Spinal cord (tissue), 9 donors: ENCODE measurements at regions not wholly inside any gene's neighbourhood (a gene's known extent, or its start where the extent isn't known, plus 50 kb on each side); places are given as distances from the start of the nearest gene placed in this dataset.

Experiments used
- DNase-seq, 6 donors: peaks; one replicate each; pipeline versions ENCODE4 v3.0.0 to v3.0.0-alpha.2; 2013 to 2015; ENCODE audit warnings: low spot score in 6 of 6, low read depth in 4 of 6
- H3K27ac ChIP-seq: one replicate; pipeline ENCODE4 v1.5.1; 2013; ENCODE audit warnings: low read depth, low read length, control low read depth
- H3K27me3 ChIP-seq: one replicate; pipeline ENCODE4 v1.6.1; 2013; ENCODE audit warnings: low read length; ENCODE audit not compliant: control insufficient read depth, insufficient read depth
- H3K36me3 ChIP-seq: one replicate; pipeline ENCODE4 v1.6.1; 2013; ENCODE audit warnings: low read length; ENCODE audit not compliant: control insufficient read depth, insufficient read depth
- H3K4me1 ChIP-seq: one replicate; pipeline ENCODE4 v1.6.1; 2013; ENCODE audit warnings: low read length; ENCODE audit not compliant: control insufficient read depth, insufficient read depth
- H3K4me3 ChIP-seq: one replicate; pipeline ENCODE4 v1.5.1; 2013; ENCODE audit warnings: low read depth, low read length, control low read depth
- H3K9me3 ChIP-seq: one replicate; pipeline ENCODE4 v1.6.1; 2013; ENCODE audit warnings: low read length; ENCODE audit not compliant: control insufficient read depth, insufficient read depth
- WGBS: methylation state at CpG from one replicate; pipeline ENCODE4 v1.1.5; 2013; ENCODE audit warnings: missing lambda C conversion rate; ENCODE audit not compliant: insufficient coverage; 5-methylcytosine and 5-hydroxymethylcytosine counted together
- donor health status: healthy.

GRCh38 chr12:94792693-94793092 is 142.3 kb upstream of the TMCC3 start:
- H3K36me3 ChIP-seq = no peaks in the 10 kb centered on the region
- no peaks in the 10 kb centered on the region for H3K4me1 ChIP-seq
- no peak overlapping the region for H3K27ac ChIP-seq
- H3K4me3 ChIP-seq = no peak overlapping the region
- WGBS = 65% methylated on average over 3 of the region's 6 CpGs
- H3K9me3 ChIP-seq = no peaks in the 10 kb centered on the region
- no peaks in the 10 kb centered on the region for H3K27me3 ChIP-seq
- peak in 1 of 6 donors; percentile 37 for DNase-seq

- WGBS = no CpG with 5 or more reads among the region's 16 CpGs
- DNase-seq = no peak
- Histone ChIP-seq H3K4me1 (no peaks in the 10 kb centered on the region), H3K36me3 (no peaks in the 10 kb centered on the region), H3K9me3 (no peaks in the 10 kb centered on the region), H3K27me3 (no peaks in the 10 kb centered on the region), H3K27ac (no peak overlapping the region), H3K4me3 (no peak overlapping the region)
Observed at GRCh38 chr12:94791933-94792332, 141.6 kb upstream of the TMCC3 start.

- DNase-seq = peak in 1 of 6 donors; percentile 34
- H3K27ac ChIP-seq = no peak overlapping the region
- no peak overlapping the region for H3K4me3 ChIP-seq
- H3K36me3 ChIP-seq = no peaks in the 10 kb centered on the region
- 75% methylated on average over 2 of the region's 3 CpGs for WGBS
- no peaks in the 10 kb centered on the region for H3K27me3 ChIP-seq
- H3K4me1 ChIP-seq = no peaks in the 10 kb centered on the region
- no peaks in the 10 kb centered on the region for H3K9me3 ChIP-seq
Observed at GRCh38 chr12:94790825-94791224, 140.5 kb upstream of the TMCC3 start.

- 81% methylated on average over 2 of the region's 3 CpGs for WGBS
- Histone ChIP-seq H3K27ac (no peak overlapping the region), H3K36me3 (no peaks in the 10 kb centered on the region), H3K4me3 (no peak overlapping the region), H3K27me3 (no peaks in the 10 kb centered on the region), H3K4me1 (no peaks in the 10 kb centered on the region), H3K9me3 (no peaks in the 10 kb centered on the region)
- no peak for DNase-seq
Observed at GRCh38 chr12:94790370-94790769, 140.0 kb upstream of the TMCC3 start.

DNA sequence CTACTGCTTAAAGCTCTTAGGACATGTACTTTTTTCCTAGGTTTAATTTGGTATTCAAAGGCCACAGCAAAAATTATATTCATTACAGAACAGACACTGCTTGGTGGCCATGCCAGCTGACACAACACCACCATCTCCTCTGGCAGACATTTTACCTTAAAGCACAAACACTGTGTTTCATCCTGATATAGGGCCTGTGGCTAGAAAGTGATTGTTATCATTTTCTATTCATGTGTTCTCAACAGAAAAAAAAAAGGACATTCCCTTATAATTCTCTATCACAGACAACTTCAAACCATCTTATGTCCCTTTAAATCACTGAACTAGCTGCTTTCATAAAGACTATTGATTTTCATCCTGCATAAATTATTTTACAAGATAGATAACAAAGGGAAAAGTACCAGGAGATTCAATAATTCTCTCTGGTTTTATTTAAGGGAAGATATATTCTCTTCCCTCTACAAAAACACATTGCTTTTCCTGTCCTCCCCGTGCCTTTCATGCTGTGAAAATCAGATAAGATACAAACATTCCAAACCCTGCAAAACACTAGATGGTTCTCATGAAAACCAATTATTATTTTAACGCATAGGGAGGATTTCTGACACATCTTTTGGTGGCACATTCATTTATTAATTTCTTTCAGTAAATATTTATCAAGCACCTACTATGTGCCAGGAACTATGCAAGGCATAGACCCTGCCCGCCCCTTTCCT is 139.3 kb upstream of the TMCC3 start:
- Histone ChIP-seq H3K27me3 (no peaks in the 10 kb centered on the region), H3K9me3 (no peaks in the 10 kb centered on the region), H3K36me3 (no peaks in the 10 kb centered on the region), H3K4me3 (no peak overlapping the region), H3K27ac (no peak overlapping the region), H3K4me1 (no peaks in the 10 kb centered on the region)
- peak in 1 of 6 donors; percentile 20 for DNase-seq
- WGBS = 89% methylated on average over 1 of the region's 3 CpGs

GRCh38 chr12:94788298-94788697 is 137.9 kb upstream of the TMCC3 start:
- H3K27ac ChIP-seq = no peak overlapping the region
- H3K9me3 ChIP-seq = no peaks in the 10 kb centered on the region
- no peak overlapping the region for H3K4me3 ChIP-seq
- no CpG with 5 or more reads among the region's 2 CpGs for WGBS
- H3K4me1 ChIP-seq = no peaks in the 10 kb centered on the region
- H3K36me3 ChIP-seq = no peaks in the 10 kb centered on the region
- H3K27me3 ChIP-seq = no peaks in the 10 kb centered on the region
- no peak for DNase-seq

DNA sequence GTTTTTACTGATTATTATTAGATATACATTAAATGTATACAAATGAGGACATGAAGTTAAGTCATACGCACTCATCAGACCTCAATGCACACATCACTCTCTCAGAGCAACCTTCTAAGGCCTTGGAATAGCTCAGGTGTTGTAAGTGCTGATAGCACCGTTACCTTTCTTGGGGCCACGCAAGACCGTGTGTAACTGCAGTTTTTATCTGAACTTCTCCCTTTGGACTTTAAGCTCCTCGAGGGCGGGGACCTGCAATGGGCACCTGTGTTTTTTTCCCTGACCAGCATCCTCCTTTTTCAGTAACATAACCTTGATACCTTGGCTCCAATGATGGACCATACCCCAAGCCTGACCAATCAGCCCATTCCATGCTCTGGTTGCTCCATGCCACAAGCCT is 136.5 kb upstream of the TMCC3 start:
- no peaks in the 10 kb centered on the region for H3K36me3 ChIP-seq
- no peaks in the 10 kb centered on the region for H3K27me3 ChIP-seq
- H3K4me1 ChIP-seq = no peaks in the 10 kb centered on the region
- no peak overlapping the region for H3K4me3 ChIP-seq
- no peaks in the 10 kb centered on the region for H3K9me3 ChIP-seq
- no peak overlapping the region for H3K27ac ChIP-seq
- DNase-seq = no peak
- 96% methylated on average over 5 of the region's 6 CpGs for WGBS

GRCh38 chr12:94783862-94784261 is 133.5 kb upstream of the TMCC3 start:
- H3K4me1 ChIP-seq = no peaks in the 10 kb centered on the region
- no peaks in the 10 kb centered on the region for H3K36me3 ChIP-seq
- WGBS = no CpG with 5 or more reads among the region's 1 CpG
- peak in 1 of 6 donors; percentile 51 for DNase-seq
- H3K4me3 ChIP-seq = no peak overlapping the region
- no peak overlapping the region for H3K27ac ChIP-seq
- no peaks in the 10 kb centered on the region for H3K27me3 ChIP-seq
- H3K9me3 ChIP-seq = no peaks in the 10 kb centered on the region

DNA sequence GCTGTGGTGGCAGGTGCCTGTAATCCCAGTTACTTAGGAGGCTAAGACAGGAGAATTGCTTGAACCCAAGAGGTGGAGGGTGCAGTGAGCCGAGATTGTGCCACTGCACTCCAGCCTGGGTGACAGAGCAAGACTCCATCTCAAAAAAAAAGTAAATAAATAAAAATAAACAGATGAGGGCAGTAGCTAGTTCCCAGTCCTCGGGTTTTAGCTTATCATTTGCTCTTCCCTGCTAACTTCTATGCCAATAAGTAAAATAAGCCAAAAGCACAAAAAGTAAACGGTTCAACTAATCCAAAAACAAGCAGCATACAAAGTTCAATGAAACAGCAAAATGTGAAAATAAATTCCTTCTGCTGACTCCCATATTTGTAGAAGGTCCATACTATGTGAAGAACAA is 133.0 kb upstream of the TMCC3 start:
- 100% methylated on average over 1 of the region's 3 CpGs for WGBS

DNA sequence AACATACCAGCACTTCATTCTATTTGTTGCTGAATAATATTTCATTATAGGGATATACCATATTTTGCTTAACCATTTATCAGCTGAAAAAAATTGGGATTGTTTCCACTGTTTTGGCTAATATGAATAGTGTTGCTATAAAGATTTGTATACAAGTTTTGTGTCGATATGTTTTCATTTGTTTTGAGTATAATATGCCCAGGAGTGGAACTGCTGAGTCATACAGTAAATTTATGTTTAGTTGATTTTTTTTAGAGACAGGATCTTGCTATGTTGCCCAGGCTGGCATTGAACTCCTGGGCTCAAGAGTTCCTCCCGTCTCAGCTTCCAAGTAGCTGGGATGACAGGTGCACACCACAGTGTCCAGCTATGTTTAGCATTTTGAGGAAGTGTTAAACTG is 131.5 kb upstream of the TMCC3 start:
- DNase-seq = no peak
- H3K4me3 ChIP-seq = no peak overlapping the region
- no peaks in the 10 kb centered on the region for H3K9me3 ChIP-seq
- WGBS = 83% methylated on average over 1 of the region's 2 CpGs
- H3K27ac ChIP-seq = no peak overlapping the region
- H3K4me1 ChIP-seq = no peaks in the 10 kb centered on the region
- H3K36me3 ChIP-seq = no peaks in the 10 kb centered on the region
- H3K27me3 ChIP-seq = no peaks in the 10 kb centered on the region

More for the DNA sequence above, 133.0 kb upstream of the TMCC3 start:
- Histone ChIP-seq H3K36me3 (no peaks in the 10 kb centered on the region), H3K4me3 (no peak overlapping the region), H3K9me3 (no peaks in the 10 kb centered on the region), H3K4me1 (no peaks in the 10 kb centered on the region), H3K27me3 (no peaks in the 10 kb centered on the region), H3K27ac (no peak overlapping the region)
- DNase-seq = no peak
